ENCODE measurements at regions not wholly inside any gene's neighbourhood (a gene's known extent, or its start where the extent isn't known, plus 50 kb on each side); places are given as distances from the start of the nearest gene placed in this dataset.
A peak's percentile ranks its signal among the peaks of the same experiment; 100 is the strongest.

GRCh38 chrX:42495139-42495538, 282.8 kb downstream of the PPP1R2C start:
- no peaks in the 10 kb centered on the region for H3K9me3 ChIP-seq (ENCODE audit: control insufficient read depth in 2 of 2, insufficient read depth in 1 of 2, low read depth in 1 of 2, low read length in 1 of 2)
- no peaks in the 10 kb centered on the region for H3K4me1 ChIP-seq (ENCODE audit: control insufficient read depth in 3 of 3, insufficient read depth in 2 of 3, low read depth in 1 of 3, low read length in 2 of 3)
- H3K27ac ChIP-seq (ENCODE audit: low read depth in 1 of 3, low read length in 2 of 3) = no peak overlapping the region
- no peak for FAIRE-seq
- no peak for DNase-seq
- H3K36me3 ChIP-seq (ENCODE audit: control insufficient read depth in 3 of 3, insufficient read depth in 2 of 3, low read depth in 1 of 3, low read length in 3 of 3) = no peaks in the 10 kb centered on the region
- H3K27me3 ChIP-seq (ENCODE audit: control insufficient read depth in 3 of 3, insufficient read depth in 3 of 3, low read length in 3 of 3) = no peaks in the 10 kb centered on the region
- no peak overlapping the region for H3K4me3 ChIP-seq (ENCODE audit: low read depth in 1 of 3, low read length in 3 of 3)
- 76 to 83% (median 80%) methylated on average over 7 of the region's 7 CpGs for WGBS, 3 donors

- DNase-seq (peak in 1 of 2 donors; percentile 7), FAIRE-seq (no peak)
- Histone ChIP-seq H3K36me3 (ENCODE audit: control insufficient read depth in 3 of 3, insufficient read depth in 2 of 3, low read depth in 1 of 3, low read length in 3 of 3) (no peaks in the 10 kb centered on the region), H3K4me3 (ENCODE audit: low read depth in 1 of 3, low read length in 3 of 3) (no peak overlapping the region), H3K27me3 (ENCODE audit: control insufficient read depth in 3 of 3, insufficient read depth in 3 of 3, low read length in 3 of 3) (no peaks in the 10 kb centered on the region), H3K4me1 (ENCODE audit: control insufficient read depth in 3 of 3, insufficient read depth in 2 of 3, low read depth in 1 of 3, low read length in 2 of 3) (no peaks in the 10 kb centered on the region), H3K9me3 (ENCODE audit: control insufficient read depth in 2 of 2, insufficient read depth in 1 of 2, low read depth in 1 of 2, low read length in 1 of 2) (no peaks in the 10 kb centered on the region), H3K27ac (ENCODE audit: low read depth in 1 of 3, low read length in 2 of 3) (no peak overlapping the region)
- 81 to 88% (median 88%) methylated on average over 2 of the region's 2 CpGs for WGBS, 3 donors
Measured at GRCh38 chrX:42491137-42491907, 286.6 kb downstream of the PPP1R2C start.

- WGBS, 3 donors = 41 to 75% (median 72%) methylated on average over 3 of the region's 3 CpGs
- DNase-seq = no peak
- no peaks in the 10 kb centered on the region for H3K36me3 ChIP-seq (ENCODE audit: control insufficient read depth in 3 of 3, insufficient read depth in 2 of 3, low read depth in 1 of 3, low read length in 3 of 3)
- H3K27ac ChIP-seq (ENCODE audit: low read depth in 1 of 3, low read length in 2 of 3) = no peak overlapping the region
- no peaks in the 10 kb centered on the region for H3K9me3 ChIP-seq (ENCODE audit: control insufficient read depth in 2 of 2, insufficient read depth in 1 of 2, low read depth in 1 of 2, low read length in 1 of 2)
- FAIRE-seq = no peak
- H3K4me1 ChIP-seq (ENCODE audit: control insufficient read depth in 3 of 3, insufficient read depth in 2 of 3, low read depth in 1 of 3, low read length in 2 of 3) = no peaks in the 10 kb centered on the region
- no peak overlapping the region for H3K4me3 ChIP-seq (ENCODE audit: low read depth in 1 of 3, low read length in 3 of 3)
- no peaks in the 10 kb centered on the region for H3K27me3 ChIP-seq (ENCODE audit: control insufficient read depth in 3 of 3, insufficient read depth in 3 of 3, low read length in 3 of 3)
Measured at GRCh38 chrX:42490111-42490510, 287.9 kb downstream of the PPP1R2C start.

- H3K4me1 ChIP-seq (ENCODE audit: control insufficient read depth in 3 of 3, insufficient read depth in 2 of 3, low read depth in 1 of 3, low read length in 2 of 3) = no peaks in the 10 kb centered on the region
- FAIRE-seq (no peak), DNase-seq (no peak)
- no peak overlapping the region for H3K27ac ChIP-seq (ENCODE audit: low read depth in 1 of 3, low read length in 2 of 3)
- 58 to 60% (median 59%) methylated on average over 2 of the region's 2 CpGs for WGBS, 3 donors
- H3K27me3 ChIP-seq (ENCODE audit: control insufficient read depth in 3 of 3, insufficient read depth in 3 of 3, low read length in 3 of 3) = no peaks in the 10 kb centered on the region
- no peaks in the 10 kb centered on the region for H3K36me3 ChIP-seq (ENCODE audit: control insufficient read depth in 3 of 3, insufficient read depth in 2 of 3, low read depth in 1 of 3, low read length in 3 of 3)
- H3K9me3 ChIP-seq (ENCODE audit: control insufficient read depth in 2 of 2, insufficient read depth in 1 of 2, low read depth in 1 of 2, low read length in 1 of 2) = no peaks in the 10 kb centered on the region
- H3K4me3 ChIP-seq (ENCODE audit: low read depth in 1 of 3, low read length in 3 of 3) = no peak overlapping the region
Measured at GRCh38 chrX:42485601-42486000, 292.4 kb downstream of the PPP1R2C start.

- Histone ChIP-seq H3K27me3 (ENCODE audit: control insufficient read depth in 3 of 3, insufficient read depth in 3 of 3, low read length in 3 of 3) (no peaks in the 10 kb centered on the region), H3K36me3 (ENCODE audit: control insufficient read depth in 3 of 3, insufficient read depth in 2 of 3, low read depth in 1 of 3, low read length in 3 of 3) (no peaks in the 10 kb centered on the region), H3K4me3 (ENCODE audit: low read depth in 1 of 3, low read length in 3 of 3) (no peak overlapping the region), H3K9me3 (ENCODE audit: control insufficient read depth in 2 of 2, insufficient read depth in 1 of 2, low read depth in 1 of 2, low read length in 1 of 2) (no peaks in the 10 kb centered on the region), H3K4me1 (ENCODE audit: control insufficient read depth in 3 of 3, insufficient read depth in 2 of 3, low read depth in 1 of 3, low read length in 2 of 3) (no peaks in the 10 kb centered on the region), H3K27ac (ENCODE audit: low read depth in 1 of 3, low read length in 2 of 3) (no peak overlapping the region)
- WGBS, 3 donors = 90 to 95% (median 92%) methylated on average over 1 of the region's 1 CpG
- DNase-seq (no peak), FAIRE-seq (no peak)
Measured at GRCh38 chrX:42484233-42484632, 293.7 kb downstream of the PPP1R2C start.

GRCh38 chrX:42477396-42477795, 300.6 kb downstream of the PPP1R2C start:
- WGBS, 3 donors = 66 to 90% (median 88%) methylated on average over 1 of the region's 1 CpG
- no peak for FAIRE-seq

GRCh38 chrX:42472727-42473126, 305.2 kb downstream of the PPP1R2C start:
- no peak overlapping the region for H3K27ac ChIP-seq (ENCODE audit: low read depth in 1 of 3, low read length in 2 of 3)
- no peak overlapping the region for H3K4me3 ChIP-seq (ENCODE audit: low read depth in 1 of 3, low read length in 3 of 3)
- 49 to 85% (median 54%) methylated on average over 1 of the region's 1 CpG for WGBS, 3 donors
- H3K9me3 ChIP-seq (ENCODE audit: control insufficient read depth in 2 of 2, insufficient read depth in 1 of 2, low read depth in 1 of 2, low read length in 1 of 2) = no peaks in the 10 kb centered on the region
- no peak for FAIRE-seq
- H3K27me3 ChIP-seq (ENCODE audit: control insufficient read depth in 3 of 3, insufficient read depth in 3 of 3, low read length in 3 of 3) = no peaks in the 10 kb centered on the region
- no peak for DNase-seq
- H3K36me3 ChIP-seq (ENCODE audit: control insufficient read depth in 3 of 3, insufficient read depth in 2 of 3, low read depth in 1 of 3, low read length in 3 of 3) = no peaks in the 10 kb centered on the region
- no peaks in the 10 kb centered on the region for H3K4me1 ChIP-seq (ENCODE audit: control insufficient read depth in 3 of 3, insufficient read depth in 2 of 3, low read depth in 1 of 3, low read length in 2 of 3)

More at GRCh38 chrX:42477396-42477795, 300.6 kb downstream of the PPP1R2C start:
- H3K36me3 ChIP-seq (ENCODE audit: control insufficient read depth in 3 of 3, insufficient read depth in 2 of 3, low read depth in 1 of 3, low read length in 3 of 3) = no peaks in the 10 kb centered on the region
- H3K27me3 ChIP-seq (ENCODE audit: control insufficient read depth in 3 of 3, insufficient read depth in 3 of 3, low read length in 3 of 3) = no peaks in the 10 kb centered on the region
- H3K9me3 ChIP-seq (ENCODE audit: control insufficient read depth in 2 of 2, insufficient read depth in 1 of 2, low read depth in 1 of 2, low read length in 1 of 2) = no peaks in the 10 kb centered on the region
- H3K4me3 ChIP-seq (ENCODE audit: low read depth in 1 of 3, low read length in 3 of 3) = no peak overlapping the region
- DNase-seq = no peak
- no peak overlapping the region for H3K27ac ChIP-seq (ENCODE audit: low read depth in 1 of 3, low read length in 2 of 3)
- no peaks in the 10 kb centered on the region for H3K4me1 ChIP-seq (ENCODE audit: control insufficient read depth in 3 of 3, insufficient read depth in 2 of 3, low read depth in 1 of 3, low read length in 2 of 3)

- H3K9me3 ChIP-seq (ENCODE audit: control insufficient read depth in 2 of 2, insufficient read depth in 1 of 2, low read depth in 1 of 2, low read length in 1 of 2) = no peaks in the 10 kb centered on the region
- no peaks in the 10 kb centered on the region for H3K4me1 ChIP-seq (ENCODE audit: control insufficient read depth in 3 of 3, insufficient read depth in 2 of 3, low read depth in 1 of 3, low read length in 2 of 3)
- H3K27me3 ChIP-seq (ENCODE audit: control insufficient read depth in 3 of 3, insufficient read depth in 3 of 3, low read length in 3 of 3) = no peaks in the 10 kb centered on the region
- WGBS, 3 donors = 79 to 84% (median 81%) methylated on average over 4 of the region's 4 CpGs
- no peak for FAIRE-seq
- H3K4me3 ChIP-seq (ENCODE audit: low read depth in 1 of 3, low read length in 3 of 3) = no peak overlapping the region
- DNase-seq = peak in 1 of 2 donors; percentile 1
- no peak overlapping the region for H3K27ac ChIP-seq (ENCODE audit: low read depth in 1 of 3, low read length in 2 of 3)
- no peaks in the 10 kb centered on the region for H3K36me3 ChIP-seq (ENCODE audit: control insufficient read depth in 3 of 3, insufficient read depth in 2 of 3, low read depth in 1 of 3, low read length in 3 of 3)
Measured at GRCh38 chrX:42466332-42467046, 311.5 kb downstream of the PPP1R2C start.
